ENCODE measurements at regions not wholly inside any gene's neighbourhood (a gene's known extent, or its start where the extent isn't known, plus 50 kb on each side); places are given as distances from the start of the nearest gene placed in this dataset.

DNA sequence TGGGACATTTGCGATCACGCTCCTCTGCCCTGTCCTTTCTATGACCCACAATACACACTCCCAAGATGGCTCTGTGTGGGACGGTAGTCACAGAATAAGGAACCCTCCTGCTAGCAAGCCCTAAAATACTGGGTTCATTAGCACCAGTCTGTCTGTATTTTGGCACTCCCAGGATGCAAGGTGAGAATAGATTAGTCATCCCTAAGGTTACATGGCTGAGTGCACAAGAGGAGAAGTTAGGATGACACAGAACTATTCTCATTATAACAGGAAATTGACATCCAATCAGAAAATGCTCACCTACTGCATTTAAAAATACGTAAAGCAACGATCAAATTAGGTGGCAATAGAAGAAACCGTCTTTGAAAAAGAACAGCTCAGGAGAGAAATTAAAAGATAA, 590.2 kb downstream of the EPHA4 start:
- DNase-seq (ENCODE audit: low read depth), result no peak
- TF ChIP-seq, protein P1, sequence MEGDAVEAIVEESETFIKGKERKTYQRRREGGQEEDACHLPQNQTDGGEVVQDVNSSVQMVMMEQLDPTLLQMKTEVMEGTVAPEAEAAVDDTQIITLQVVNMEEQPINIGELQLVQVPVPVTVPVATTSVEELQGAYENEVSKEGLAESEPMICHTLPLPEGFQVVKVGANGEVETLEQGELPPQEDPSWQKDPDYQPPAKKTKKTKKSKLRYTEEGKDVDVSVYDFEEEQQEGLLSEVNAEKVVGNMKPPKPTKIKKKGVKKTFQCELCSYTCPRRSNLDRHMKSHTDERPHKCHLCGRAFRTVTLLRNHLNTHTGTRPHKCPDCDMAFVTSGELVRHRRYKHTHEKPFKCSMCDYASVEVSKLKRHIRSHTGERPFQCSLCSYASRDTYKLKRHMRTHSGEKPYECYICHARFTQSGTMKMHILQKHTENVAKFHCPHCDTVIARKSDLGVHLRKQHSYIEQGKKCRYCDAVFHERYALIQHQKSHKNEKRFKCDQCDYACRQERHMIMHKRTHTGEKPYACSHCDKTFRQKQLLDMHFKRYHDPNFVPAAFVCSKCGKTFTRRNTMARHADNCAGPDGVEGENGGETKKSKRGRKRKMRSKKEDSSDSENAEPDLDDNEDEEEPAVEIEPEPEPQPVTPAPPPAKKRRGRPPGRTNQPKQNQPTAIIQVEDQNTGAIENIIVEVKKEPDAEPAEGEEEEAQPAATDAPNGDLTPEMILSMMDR (IDR thresholded peaks at IDR 0.05; ENCODE audit: insufficient read depth, low read length, poor library complexity, severe bottlenecking), result no peak
- H3K36me3 ChIP-seq (ENCODE audit: control insufficient read depth, insufficient read depth, low read length), result no peaks in the 10 kb centered on the region

DNA sequence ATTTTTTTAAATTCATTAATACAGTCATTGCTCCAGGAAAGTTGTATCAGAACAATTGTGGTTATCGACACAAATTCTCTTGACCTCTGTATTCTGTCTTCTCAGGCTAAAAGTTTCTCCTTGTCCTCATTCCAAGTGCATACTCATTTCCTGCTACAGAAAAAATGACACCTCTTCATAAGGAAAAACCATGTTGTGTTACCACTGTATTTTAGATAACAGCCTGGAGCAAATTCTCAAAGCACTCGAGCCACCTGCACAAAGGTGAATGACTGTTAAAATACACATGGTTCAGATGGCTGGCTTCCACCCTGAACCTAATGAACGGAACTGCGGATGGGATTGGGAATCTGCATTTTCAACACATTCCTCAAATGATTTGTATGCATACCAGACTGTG, 586.5 kb downstream of the EPHA4 start:
- DNase-seq (ENCODE audit: low read depth), result no peak
- no peaks in the 10 kb centered on the region for H3K27me3 ChIP-seq (ENCODE audit: control insufficient read depth, insufficient read depth, low read length)
- H3K36me3 ChIP-seq (ENCODE audit: control insufficient read depth, insufficient read depth, low read length), result no peaks in the 10 kb centered on the region
- TF ChIP-seq, protein P1 (IDR thresholded peaks at IDR 0.05; ENCODE audit: insufficient read depth, low read length, poor library complexity, severe bottlenecking), result no peak
- H3K4me3 ChIP-seq (ENCODE audit: low read depth, low read length), result no peak overlapping the region

More for the DNA sequence above, 590.2 kb downstream of the EPHA4 start:
- Histone ChIP-seq H3K4me3 (ENCODE audit: low read depth, low read length) (no peak overlapping the region), H3K27me3 (ENCODE audit: control insufficient read depth, insufficient read depth, low read length) (no peaks in the 10 kb centered on the region)

DNA sequence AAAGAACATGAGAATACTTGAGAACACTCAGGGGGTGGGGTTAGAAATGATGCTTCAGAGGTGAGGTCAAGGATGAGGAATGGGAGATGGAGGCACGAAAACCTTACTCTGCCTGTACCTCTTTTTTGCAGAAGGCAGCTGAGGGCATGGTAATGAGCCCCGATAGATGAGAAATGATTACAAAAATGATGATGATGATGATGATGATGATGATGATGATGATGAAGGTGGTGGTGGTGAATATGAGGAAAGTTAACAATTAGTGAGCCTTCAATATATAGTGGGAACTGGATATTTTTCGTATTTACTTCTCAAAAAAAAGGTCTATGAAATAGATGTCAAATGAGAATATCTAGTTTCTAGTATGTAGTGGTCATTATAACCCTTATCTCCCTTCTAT, 584.3 kb downstream of the EPHA4 start:
- TF ChIP-seq, protein P1 (IDR thresholded peaks at IDR 0.05; ENCODE audit: insufficient read depth, low read length, poor library complexity, severe bottlenecking), result no peak

DNA sequence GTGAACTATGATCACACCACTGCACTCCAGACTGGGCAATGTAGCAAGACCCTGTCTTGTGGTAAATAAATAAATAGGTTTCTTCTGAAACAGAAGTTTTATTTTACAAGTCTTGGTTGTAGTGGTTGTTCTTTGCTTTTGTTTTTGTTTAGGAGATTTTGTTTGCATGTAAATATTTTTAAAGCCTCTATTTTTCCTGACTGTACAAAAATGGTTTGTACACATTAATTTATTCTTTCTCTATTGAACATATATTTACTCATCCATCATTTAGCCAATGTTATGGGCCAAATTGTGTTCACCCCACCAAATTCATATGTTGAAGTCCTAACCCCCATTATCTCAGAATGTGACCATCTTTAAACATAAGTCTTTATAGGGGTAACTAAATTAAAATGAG, 580.1 kb downstream of the EPHA4 start:
- Histone ChIP-seq H3K4me3 (ENCODE audit: low read depth, low read length) (no peak overlapping the region), H3K36me3 (ENCODE audit: control insufficient read depth, insufficient read depth, low read length) (no peaks in the 10 kb centered on the region), H3K27me3 (ENCODE audit: control insufficient read depth, insufficient read depth, low read length) (no peaks in the 10 kb centered on the region)
- TF ChIP-seq, protein P1 (IDR thresholded peaks at IDR 0.05; ENCODE audit: insufficient read depth, low read length, poor library complexity, severe bottlenecking), result no peak
- DNase-seq (ENCODE audit: low read depth), result no peak

More for the DNA sequence above, 584.3 kb downstream of the EPHA4 start:
- DNase-seq (ENCODE audit: low read depth), result no peak
- Histone ChIP-seq H3K27me3 (ENCODE audit: control insufficient read depth, insufficient read depth, low read length) (no peaks in the 10 kb centered on the region), H3K4me3 (ENCODE audit: low read depth, low read length) (no peak overlapping the region), H3K36me3 (ENCODE audit: control insufficient read depth, insufficient read depth, low read length) (no peaks in the 10 kb centered on the region)

DNA sequence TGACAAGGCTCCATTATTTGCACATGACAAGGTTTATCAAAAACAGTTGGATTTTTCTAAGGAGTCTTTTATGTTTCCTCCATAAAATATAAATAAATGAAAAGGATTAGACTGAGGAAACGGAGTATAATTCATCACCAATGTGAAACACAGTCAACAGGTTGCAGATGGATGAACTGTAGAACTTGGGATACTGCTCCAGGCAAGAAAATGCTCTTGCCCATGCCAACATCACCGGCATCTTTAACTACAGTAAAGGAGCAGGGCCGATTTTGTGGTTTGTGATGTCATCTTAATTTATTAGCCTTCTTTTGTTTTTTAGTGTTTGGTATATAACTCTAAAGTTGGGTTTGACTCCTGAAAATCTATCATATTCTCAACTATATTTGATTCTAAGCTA, 577.3 kb downstream of the EPHA4 start:
- no peak for DNase-seq (ENCODE audit: low read depth)
- Histone ChIP-seq H3K4me3 (ENCODE audit: low read depth, low read length) (no peak overlapping the region), H3K27me3 (ENCODE audit: control insufficient read depth, insufficient read depth, low read length) (no peaks in the 10 kb centered on the region), H3K36me3 (ENCODE audit: control insufficient read depth, insufficient read depth, low read length) (no peaks in the 10 kb centered on the region)
- TF ChIP-seq, protein P1 (IDR thresholded peaks at IDR 0.05; ENCODE audit: insufficient read depth, low read length, poor library complexity, severe bottlenecking), result no peak

DNA sequence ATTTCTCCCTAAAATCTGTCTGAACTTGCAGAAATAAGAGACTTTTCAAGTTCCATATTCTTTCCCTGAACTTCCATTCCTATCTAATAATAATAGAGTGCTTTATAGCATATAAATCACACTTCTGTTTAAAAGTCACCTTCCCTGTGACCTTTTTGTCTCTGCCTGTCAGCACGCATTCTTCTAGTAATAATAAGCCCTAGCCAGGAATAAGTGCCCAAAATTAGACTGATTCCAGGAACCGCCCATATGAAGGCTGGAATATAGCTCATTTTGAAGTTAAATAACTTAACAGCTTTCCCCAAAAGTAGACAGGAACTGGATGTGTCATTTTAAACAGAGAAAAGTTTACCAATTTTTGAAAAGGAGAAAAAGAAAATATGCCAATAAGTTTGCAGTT, 576.5 kb downstream of the EPHA4 start:
- no peak for DNase-seq (ENCODE audit: low read depth)
- Histone ChIP-seq H3K27me3 (ENCODE audit: control insufficient read depth, insufficient read depth, low read length) (no peaks in the 10 kb centered on the region), H3K36me3 (ENCODE audit: control insufficient read depth, insufficient read depth, low read length) (no peaks in the 10 kb centered on the region), H3K4me3 (ENCODE audit: low read depth, low read length) (no peak overlapping the region)
- TF ChIP-seq, protein P1 (IDR thresholded peaks at IDR 0.05; ENCODE audit: insufficient read depth, low read length, poor library complexity, severe bottlenecking), result no peak

Data from kidney epithelial cell (primary cell).